Adrenal gland (tissue), 5 donors: ENCODE measurements at regions not wholly inside any gene's neighbourhood (a gene's known extent, or its start where the extent isn't known, plus 50 kb on each side); places are given as distances from the start of the nearest gene placed in this dataset.

Source experiments
- POLR2A ChIP-seq, 2 donors: fragments of 450-650 bp; IDR thresholded peaks; one replicate each; pipeline ENCODE4 v1.6.1; 2017; ENCODE audit warnings: antibody characterized with exemption in 2 of 2, mild to moderate bottlenecking in 2 of 2, moderate library complexity in 1 of 2
- TF ChIP-seq, protein P1 (sequence below), 6 experiments: fragments of 450-650 bp in 4 of 6; fragments of 200-600 bp in 2 of 6; sonication (generic) in 1 of 6; IDR thresholded peaks; 1 replicate in 5 of 6; 2 replicates in 1 of 6; pipeline versions ENCODE4 v1.5.1 to v1.8.0; 2016 to 2021; ENCODE audit warnings: antibody characterized with exemption in 6 of 6, mild to moderate bottlenecking in 2 of 6, moderate library complexity in 1 of 6
- donor health status: DM: no; HTN: no; CAD: no.

DNA sequence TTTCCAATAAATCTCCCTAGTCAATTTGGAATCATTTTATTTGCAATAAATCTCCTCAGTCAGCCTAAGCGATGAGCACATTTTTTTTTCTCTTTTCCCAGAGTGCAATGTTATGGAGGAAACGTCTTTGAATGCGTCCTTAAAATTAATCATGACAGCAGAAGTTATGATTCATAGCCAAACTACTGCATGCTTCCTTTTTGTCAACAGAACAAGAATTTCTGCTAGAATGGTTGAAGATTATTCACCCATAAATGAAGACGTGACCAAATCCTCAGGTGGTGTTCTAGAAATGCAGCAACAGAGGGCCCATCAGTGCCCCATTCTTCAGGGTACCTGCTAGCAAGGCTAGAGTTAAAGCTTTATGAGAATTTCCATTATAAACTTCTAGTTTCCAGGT lies 407.9 kb upstream of the PKN2 start:
- TF ChIP-seq, protein P1, sequence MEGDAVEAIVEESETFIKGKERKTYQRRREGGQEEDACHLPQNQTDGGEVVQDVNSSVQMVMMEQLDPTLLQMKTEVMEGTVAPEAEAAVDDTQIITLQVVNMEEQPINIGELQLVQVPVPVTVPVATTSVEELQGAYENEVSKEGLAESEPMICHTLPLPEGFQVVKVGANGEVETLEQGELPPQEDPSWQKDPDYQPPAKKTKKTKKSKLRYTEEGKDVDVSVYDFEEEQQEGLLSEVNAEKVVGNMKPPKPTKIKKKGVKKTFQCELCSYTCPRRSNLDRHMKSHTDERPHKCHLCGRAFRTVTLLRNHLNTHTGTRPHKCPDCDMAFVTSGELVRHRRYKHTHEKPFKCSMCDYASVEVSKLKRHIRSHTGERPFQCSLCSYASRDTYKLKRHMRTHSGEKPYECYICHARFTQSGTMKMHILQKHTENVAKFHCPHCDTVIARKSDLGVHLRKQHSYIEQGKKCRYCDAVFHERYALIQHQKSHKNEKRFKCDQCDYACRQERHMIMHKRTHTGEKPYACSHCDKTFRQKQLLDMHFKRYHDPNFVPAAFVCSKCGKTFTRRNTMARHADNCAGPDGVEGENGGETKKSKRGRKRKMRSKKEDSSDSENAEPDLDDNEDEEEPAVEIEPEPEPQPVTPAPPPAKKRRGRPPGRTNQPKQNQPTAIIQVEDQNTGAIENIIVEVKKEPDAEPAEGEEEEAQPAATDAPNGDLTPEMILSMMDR (IDR thresholded peaks at IDR 0.05), result no peak
- no peak for TF ChIP-seq POLR2A (IDR thresholded peaks at IDR 0.05)
